Osteoblast (primary cell): ENCODE measurements at regions not wholly inside any gene's neighbourhood (a gene's known extent, or its start where the extent isn't known, plus 50 kb on each side); places are given as distances from the start of the nearest gene placed in this dataset.

ENCODE experiments used
- DNase-seq: peaks from one replicate; pipeline ENCODE4 v3.0.0; 2011; ENCODE audit warnings: low spot score, mixed read lengths; ENCODE audit not compliant: insufficient read length; ENCODE audit errors: missing footprints
- H2AFZ ChIP-seq: 2 replicates; pipeline ENCODE4 v1.6.0; 2011; ENCODE audit warnings: mild to moderate bottlenecking, low read length
- H3K27ac ChIP-seq: 2 replicates; pipeline ENCODE4 v1.5.1; 2011; ENCODE audit warnings: mild to moderate bottlenecking, low read depth, low read length, moderate library complexity
- H3K27me3 ChIP-seq: 2 replicates; pipeline ENCODE4 v1.6.0; 2012; ENCODE audit warnings: mild to moderate bottlenecking, control low read depth, inconsistent platforms, low read length, moderate library complexity; ENCODE audit not compliant: insufficient read depth
- H3K36me3 ChIP-seq: 2 replicates; pipeline ENCODE4 v1.5.1; 2011; ENCODE audit warnings: mild to moderate bottlenecking, low read length, control low read depth, moderate library complexity; ENCODE audit not compliant: insufficient read depth
- H3K4me1 ChIP-seq: 2 replicates; pipeline ENCODE4 v1.5.1; 2011; ENCODE audit warnings: mild to moderate bottlenecking, low read length, control low read depth, moderate library complexity; ENCODE audit not compliant: insufficient read depth
- H3K4me2 ChIP-seq: 2 replicates; pipeline ENCODE4 v1.6.0; 2011; ENCODE audit warnings: mild to moderate bottlenecking, low read length; ENCODE audit not compliant: insufficient read depth
- H3K4me3 ChIP-seq: fragments of 200-600 bp; sonication (generic); 3 replicates; pipeline ENCODE4 v1.5.1; 2012; ENCODE audit warnings: mild to moderate bottlenecking, low read length, inconsistent platforms; ENCODE audit not compliant: insufficient read depth
- H3K79me2 ChIP-seq: 2 replicates; pipeline ENCODE4 v1.6.0; 2012; ENCODE audit warnings: mild to moderate bottlenecking, low read length, control low read depth, inconsistent platforms; ENCODE audit not compliant: insufficient read depth
- H3K9me3 ChIP-seq: 2 replicates; pipeline ENCODE4 v1.5.1; 2011; ENCODE audit warnings: low read depth, low read length, control low read depth
- H4K20me1 ChIP-seq: 2 replicates; pipeline ENCODE4 v1.6.0; 2012; ENCODE audit warnings: mild to moderate bottlenecking, low read length, control low read depth; ENCODE audit not compliant: insufficient read depth
- CTCF ChIP-seq: IDR thresholded peaks from 2 replicates; pipeline ENCODE4 v1.5.1; 2011; ENCODE audit warnings: mild to moderate bottlenecking, low read depth, low read length, moderate library complexity; ENCODE audit errors: extremely low read depth

- Histone ChIP-seq H4K20me1 (no peaks in the 10 kb centered on the region), H3K36me3 (no peaks in the 10 kb centered on the region), H3K4me3 (no peak overlapping the region), H3K79me2 (no peaks in the 10 kb centered on the region), H3K27me3 (no peaks in the 10 kb centered on the region), H3K27ac (no peak overlapping the region), H3K4me1 (no peaks in the 10 kb centered on the region), H3K9me3 (no peaks in the 10 kb centered on the region), H3K4me2 (no peak overlapping the region), H2AFZ (no peak overlapping the region)
- DNase-seq, result no peak
- no peak for TF ChIP-seq CTCF
These were observed 375.8 kb upstream of the CXorf51B start for GRCh38 chrX:146433771-146434170.

- TF ChIP-seq CTCF, result no peak
- Histone ChIP-seq H3K4me1 (no peaks in the 10 kb centered on the region), H3K4me3 (no peak overlapping the region), H3K4me2 (no peak overlapping the region), H4K20me1 (no peaks in the 10 kb centered on the region), H3K9me3 (no peaks in the 10 kb centered on the region), H3K79me2 (no peaks in the 10 kb centered on the region), H3K27ac (no peak overlapping the region), H3K36me3 (no peaks in the 10 kb centered on the region), H2AFZ (no peak overlapping the region), H3K27me3 (no peaks in the 10 kb centered on the region)
- DNase-seq, result no peak
These were observed 374.1 kb upstream of the CXorf51B start for GRCh38 chrX:146435472-146435871.

- no peaks in the 10 kb centered on the region for H4K20me1 ChIP-seq
- H2AFZ ChIP-seq, result no peak overlapping the region
- TF ChIP-seq CTCF, result no peak
- no peak for DNase-seq
- H3K79me2 ChIP-seq, result no peaks in the 10 kb centered on the region
- H3K4me1 ChIP-seq, result no peaks in the 10 kb centered on the region
- no peak overlapping the region for H3K27ac ChIP-seq
- no peaks in the 10 kb centered on the region for H3K27me3 ChIP-seq
- H3K9me3 ChIP-seq, result no peaks in the 10 kb centered on the region
- no peak overlapping the region for H3K4me2 ChIP-seq
- no peak overlapping the region for H3K4me3 ChIP-seq
- no peaks in the 10 kb centered on the region for H3K36me3 ChIP-seq
These were observed 360.8 kb upstream of the CXorf51B start for GRCh38 chrX:146448791-146449190.

- Histone ChIP-seq H3K4me3 (no peak overlapping the region), H3K4me2 (no peak overlapping the region), H3K4me1 (no peaks in the 10 kb centered on the region), H3K36me3 (no peaks in the 10 kb centered on the region), H3K9me3 (no peaks in the 10 kb centered on the region), H3K27me3 (no peaks in the 10 kb centered on the region), H3K27ac (no peak overlapping the region), H4K20me1 (no peaks in the 10 kb centered on the region), H3K79me2 (no peaks in the 10 kb centered on the region), H2AFZ (no peak overlapping the region)
- TF ChIP-seq CTCF, result no peak
- DNase-seq, result no peak
These were observed 360.3 kb upstream of the CXorf51B start for GRCh38 chrX:146449243-146449642.
